ENCODE measurements at regions not wholly inside any gene's neighbourhood (a gene's known extent, or its start where the extent isn't known, plus 50 kb on each side); places are given as distances from the start of the nearest gene placed in this dataset.

- no peak for DNase-seq (ENCODE audit: low read depth in 2 of 2)
Measured at GRCh38 chr3:5069627-5070026, 52.5 kb upstream of the ARL8B start.

GRCh38 chr3:5071061-5071460 is 51.0 kb upstream of the ARL8B start:
- no peak for DNase-seq (ENCODE audit: low read depth in 2 of 2)

- no peak for DNase-seq (ENCODE audit: low read depth in 2 of 2)
Measured at GRCh38 chr3:5072100-5072816, 49.8 kb upstream of the ARL8B start.
